ENCODE measurements at regions not wholly inside any gene's neighbourhood (a gene's known extent, or its start where the extent isn't known, plus 50 kb on each side); places are given as distances from the start of the nearest gene placed in this dataset.

DNA sequence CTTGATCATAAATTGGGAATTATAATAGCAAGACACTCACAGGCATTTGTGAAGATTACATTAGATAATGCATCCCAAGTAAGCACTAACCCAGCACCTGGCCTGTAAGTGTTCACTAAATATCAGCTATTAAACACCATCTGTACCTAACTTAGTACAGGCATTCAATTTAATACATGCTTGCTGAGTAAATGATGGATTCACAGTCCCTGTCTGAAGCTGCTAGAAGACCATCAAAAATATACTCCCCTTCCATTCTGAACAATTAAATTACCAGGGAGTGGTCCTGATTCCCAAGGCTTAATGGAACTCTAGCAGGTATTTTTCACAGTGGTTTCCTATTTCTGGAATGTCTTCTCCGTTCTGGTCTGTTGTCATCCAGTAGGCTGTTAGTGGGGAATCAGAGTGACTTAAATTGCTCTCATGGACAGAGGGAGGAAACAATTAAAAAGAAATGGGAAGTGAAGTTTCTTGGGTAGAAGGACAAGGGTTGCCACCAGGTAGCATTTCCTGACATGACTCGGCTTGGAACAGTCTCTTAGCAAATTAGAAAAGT lies 233.9 kb downstream of the PTTG2 start:
- CTCF ChIA-PET = interaction anchor here (1.1 kb wide), 1 partner anchor 125 kb away, joined by 3 read pairs; no protein-coding TSS in a partner anchor
- intact Hi-C loops (cut with micrococcal nuclease) (no loop called here), in situ Hi-C loops (cut with MboI; ENCODE audit: low sequenced_read_pairs) (no loop called here), dilution Hi-C loops (cut with HindIII; ENCODE audit: low sequenced_read_pairs, unreplicated experiment) (no loop called here)
- Histone ChIP-seq H3K9me3 (ENCODE audit: control insufficient read depth, insufficient read depth, low read length) (peaks cover 5% of the 10 kb centered on the region), H2BK20ac (ENCODE audit: low read depth, low read length) (no peak overlapping the region), H2AK5ac (ENCODE audit: low read depth, low read length) (no peak overlapping the region), H3K56ac (ENCODE audit: extremely low read depth, insufficient read depth, low read length) (no peak overlapping the region), H4K91ac (ENCODE audit: insufficient read depth, low read depth, low read length) (no peak overlapping the region), H3K9ac (ENCODE audit: low read depth, low read length) (no peak overlapping the region), H3K4me1 (ENCODE audit: control insufficient read depth, insufficient read depth, low read length) (peaks cover 4% of the 10 kb centered on the region), H3K36me3 (ENCODE audit: control insufficient read depth, insufficient read depth, low read length) (no peaks in the 10 kb centered on the region), H2BK15ac (ENCODE audit: low read depth, low read length) (no peak overlapping the region), H4K20me1 (ENCODE audit: insufficient read depth, low read length) (no peaks in the 10 kb centered on the region), H4K5ac (ENCODE audit: low read depth, low read length) (no peak overlapping the region), H3K18ac (ENCODE audit: low read depth, low read length) (no peak overlapping the region), H3K14ac (replicated peaks; ENCODE audit: low read depth, low read length) (no peak overlapping the region), H3K4me3 (ENCODE audit: insufficient read depth, low read depth, low read length) (no peak overlapping the region), H3K23ac (ENCODE audit: low read depth, low read length) (no peak overlapping the region), H3K4ac (ENCODE audit: low read depth, low read length) (no peak overlapping the region), H3K9me1 (ENCODE audit: insufficient read depth, low read length) (peaks cover 3% of the 10 kb centered on the region), H3K4me2 (ENCODE audit: low read depth, low read length) (no peak overlapping the region), H2BK5ac (ENCODE audit: low read depth, low read length, poor library complexity, severe bottlenecking) (no peak overlapping the region), H2AFZ (replicated peaks; ENCODE audit: low read length, poor library complexity) (no peak overlapping the region), H2BK120ac (ENCODE audit: low read depth, low read length) (no peak overlapping the region), H3K27me3 (ENCODE audit: control insufficient read depth, insufficient read depth, low read length) (peaks cover 4% of the 10 kb centered on the region), H2AK9ac (replicated peaks; ENCODE audit: low read depth, low read length, poor library complexity) (no peak overlapping the region), H4K8ac (ENCODE audit: low read depth in 2 of 2, low read length in 2 of 2) (no peak overlapping the region), H3K79me1 (ENCODE audit: low read depth in 1 of 2, low read length in 2 of 2) (no peaks in the 10 kb centered on the region), H3K27ac (ENCODE audit: insufficient read depth, low read length) (no peak overlapping the region)
- no peak for ATAC-seq (ENCODE audit: low read depth)
- WGBS, 2 experiments (ENCODE audit: extremely low coverage in 2 of 2, insufficient read length in 1 of 2) = 60% methylated on average over 1 of the region's 2 CpGs; no CpG with 5 or more reads in 1 of the 2 experiments
- no peak for TF ChIP-seq SMC3 (IDR thresholded peaks at IDR 0.05; ENCODE audit: low read depth, low read length)
- no peak for TF ChIP-seq MAFK (IDR thresholded peaks at IDR 0.05; ENCODE audit: low read depth, low read length)
- TF ChIP-seq CEBPB (IDR thresholded peaks at IDR 0.05; ENCODE audit: low read depth, low read length) = no peak
- TF ChIP-seq FOS (IDR thresholded peaks at IDR 0.05; ENCODE audit: low read depth, low read length) = no peak
- TF ChIP-seq MAZ (IDR thresholded peaks at IDR 0.05; ENCODE audit: borderline replicate concordance, low read depth, low read length) = no peak
- no peak for TF ChIP-seq POLR2A (IDR thresholded peaks at IDR 0.05; ENCODE audit: low read depth, low read length)
- no peak for TF ChIP-seq NFE2L2 (IDR thresholded peaks at IDR 0.05; ENCODE audit: low read depth, low read length)
- POLR2A ChIA-PET (ENCODE audit: unreplicated experiment) = no interaction called here
- no peak for DNase-seq
- BruUV-seq (replicated peaks) = no TSS peak

Measured in IMR-90 (cell line).